ENCODE measurements at regions not wholly inside any gene's neighbourhood (a gene's known extent, or its start where the extent isn't known, plus 50 kb on each side); places are given as distances from the start of the nearest gene placed in this dataset.

DNA sequence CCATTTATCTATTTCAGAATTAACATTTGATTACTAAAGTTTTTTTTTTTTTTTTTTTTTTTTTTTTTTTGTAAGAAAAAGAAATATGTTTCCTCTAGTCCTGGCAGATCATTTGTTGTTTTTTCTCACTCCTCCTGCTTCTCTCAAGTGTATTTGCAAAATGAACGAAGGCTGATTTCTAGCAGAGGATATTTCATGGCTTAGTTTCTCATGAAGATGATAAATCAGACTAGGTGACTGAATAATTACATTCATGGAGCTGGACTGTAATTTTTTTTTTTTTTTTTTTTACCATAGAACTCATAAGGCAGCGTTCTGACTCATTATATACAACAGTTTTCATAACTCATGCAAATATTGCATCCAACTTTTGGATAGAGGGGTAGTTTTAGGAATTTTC lies 332.5 kb upstream of the SEMA6D start:
- TF ChIP-seq, protein P1, sequence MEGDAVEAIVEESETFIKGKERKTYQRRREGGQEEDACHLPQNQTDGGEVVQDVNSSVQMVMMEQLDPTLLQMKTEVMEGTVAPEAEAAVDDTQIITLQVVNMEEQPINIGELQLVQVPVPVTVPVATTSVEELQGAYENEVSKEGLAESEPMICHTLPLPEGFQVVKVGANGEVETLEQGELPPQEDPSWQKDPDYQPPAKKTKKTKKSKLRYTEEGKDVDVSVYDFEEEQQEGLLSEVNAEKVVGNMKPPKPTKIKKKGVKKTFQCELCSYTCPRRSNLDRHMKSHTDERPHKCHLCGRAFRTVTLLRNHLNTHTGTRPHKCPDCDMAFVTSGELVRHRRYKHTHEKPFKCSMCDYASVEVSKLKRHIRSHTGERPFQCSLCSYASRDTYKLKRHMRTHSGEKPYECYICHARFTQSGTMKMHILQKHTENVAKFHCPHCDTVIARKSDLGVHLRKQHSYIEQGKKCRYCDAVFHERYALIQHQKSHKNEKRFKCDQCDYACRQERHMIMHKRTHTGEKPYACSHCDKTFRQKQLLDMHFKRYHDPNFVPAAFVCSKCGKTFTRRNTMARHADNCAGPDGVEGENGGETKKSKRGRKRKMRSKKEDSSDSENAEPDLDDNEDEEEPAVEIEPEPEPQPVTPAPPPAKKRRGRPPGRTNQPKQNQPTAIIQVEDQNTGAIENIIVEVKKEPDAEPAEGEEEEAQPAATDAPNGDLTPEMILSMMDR (IDR thresholded peaks at IDR 0.05) = no peak
- no peak for TF ChIP-seq POLR2A (IDR thresholded peaks at IDR 0.05)

Data from lower leg skin (tissue), 3 donors.